Hindlimb muscle (tissue), 1 donor: ENCODE measurements at regions not wholly inside any gene's neighbourhood (a gene's known extent, or its start where the extent isn't known, plus 50 kb on each side); places are given as distances from the start of the nearest gene placed in this dataset.

Experiments used
- DNase-seq: peaks from one replicate; pipeline ENCODE4 v3.0.0-alpha.2; 2013

- DNase-seq, result no peak
Observed at GRCh38 chr5:87949676-87950631, 318.7 kb downstream of the TMEM161B start.

GRCh38 chr5:87948486-87948885 is 320.2 kb downstream of the TMEM161B start:
- no peak for DNase-seq

DNA sequence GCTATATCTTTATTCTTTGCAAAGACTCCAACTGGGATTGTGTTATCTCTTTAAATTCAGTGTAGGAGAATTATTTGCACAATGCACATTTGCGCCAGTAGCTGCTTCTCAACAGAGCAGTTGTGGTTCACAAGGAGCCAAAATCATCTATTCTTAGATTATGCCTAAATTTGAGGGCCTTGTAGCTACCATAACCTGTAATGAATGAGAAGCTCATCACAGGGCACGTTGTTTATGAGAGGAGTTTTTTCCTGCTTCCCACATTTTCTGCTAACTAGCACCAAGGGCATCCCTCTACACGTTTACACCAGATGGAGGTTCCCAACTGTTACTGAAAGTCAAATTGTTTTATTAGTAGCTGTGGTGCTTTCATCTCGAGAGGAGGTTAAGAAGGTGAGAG is 322.4 kb downstream of the TMEM161B start:
- no peak for DNase-seq

GRCh38 chr5:87945286-87945650 is 323.4 kb downstream of the TMEM161B start:
- DNase-seq, result no peak

DNA sequence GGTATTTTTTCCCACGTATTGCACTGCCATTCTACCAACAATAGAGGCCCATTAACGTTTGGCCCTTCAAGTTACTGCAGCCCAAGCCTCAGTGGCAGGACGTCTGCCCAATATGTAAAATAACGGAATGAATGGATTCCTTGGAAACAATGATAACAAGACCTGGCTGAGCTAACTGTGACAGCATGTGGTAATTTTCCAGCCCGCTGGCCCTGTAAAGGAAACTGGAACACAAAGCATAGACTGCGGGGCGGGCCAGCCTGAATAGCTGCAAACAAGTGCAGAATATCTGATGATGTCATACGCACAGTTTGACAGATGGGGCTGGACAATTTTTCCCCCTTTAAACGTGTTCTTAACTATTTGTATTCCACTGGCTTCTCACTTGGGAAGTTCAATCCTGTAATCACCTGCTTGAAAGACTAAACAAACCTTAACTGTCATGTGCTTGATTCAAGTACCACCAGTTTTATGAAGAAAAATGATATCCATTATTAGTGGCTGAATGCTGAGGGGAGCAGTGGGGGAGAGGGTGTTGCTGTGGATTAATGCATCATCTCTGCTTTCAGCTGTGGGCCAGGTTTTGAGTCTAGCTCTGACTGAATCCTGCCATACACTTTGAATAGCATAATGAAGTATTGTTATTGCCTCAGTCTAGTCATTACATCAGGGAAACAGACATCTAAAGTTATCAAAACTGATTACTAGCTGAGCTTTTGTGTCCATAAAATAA is 323.9 kb downstream of the TMEM161B start:
- peak; percentile 4 for DNase-seq

- DNase-seq, result no peak
Observed at GRCh38 chr5:87940775-87941174, 327.9 kb downstream of the TMEM161B start.

GRCh38 chr5:87936667-87937066 is 332.0 kb downstream of the TMEM161B start:
- no peak for DNase-seq

GRCh38 chr5:87924436-87924835 is 344.2 kb downstream of the TMEM161B start:
- no peak for DNase-seq

DNA sequence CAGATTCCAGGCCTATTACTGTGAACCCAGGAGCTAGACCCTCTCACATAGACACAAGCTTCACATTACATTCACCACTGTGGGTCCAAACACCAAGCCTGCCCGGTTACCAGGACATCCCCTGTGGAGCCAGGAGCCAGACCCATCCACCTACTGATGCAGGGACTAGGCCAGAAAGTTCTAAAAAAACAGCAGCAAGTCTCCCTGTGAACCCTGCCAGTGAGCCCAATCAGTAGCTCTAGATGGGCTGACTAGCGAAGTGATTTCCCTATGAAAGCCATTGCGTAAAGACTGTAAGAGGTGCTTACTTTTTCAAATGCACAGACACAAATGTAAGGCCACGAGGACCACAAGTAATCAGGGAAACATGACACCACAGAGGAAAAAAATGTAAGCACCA is 352.3 kb downstream of the TMEM161B start:
- no peak for DNase-seq

DNA sequence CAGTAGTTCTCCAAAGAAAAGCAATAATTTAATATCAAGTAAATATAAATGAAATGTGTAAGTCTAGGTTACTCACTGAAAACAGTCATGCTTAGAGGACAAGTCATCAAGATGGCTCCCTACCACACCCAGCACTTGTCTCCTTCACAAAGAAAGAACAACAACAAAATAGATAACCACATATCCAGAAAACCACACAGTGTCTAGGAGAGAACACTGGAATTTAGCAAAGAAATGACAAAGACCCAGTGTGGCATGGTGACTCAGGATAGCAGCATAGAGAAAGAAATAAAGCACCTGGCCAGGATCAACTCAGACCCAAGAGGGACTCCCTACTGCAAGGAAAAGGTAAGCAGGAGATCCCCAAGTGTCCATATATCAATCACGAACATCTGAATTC is 356.2 kb downstream of the TMEM161B start:
- no peak for DNase-seq

GRCh38 chr5:87909382-87909781 is 359.3 kb downstream of the TMEM161B start:
- DNase-seq, result no peak

- no peak for DNase-seq
Observed at GRCh38 chr5:87906962-87907361, 361.7 kb downstream of the TMEM161B start.

GRCh38 chr5:87900419-87900818 is 368.2 kb downstream of the TMEM161B start:
- no peak for DNase-seq

DNA sequence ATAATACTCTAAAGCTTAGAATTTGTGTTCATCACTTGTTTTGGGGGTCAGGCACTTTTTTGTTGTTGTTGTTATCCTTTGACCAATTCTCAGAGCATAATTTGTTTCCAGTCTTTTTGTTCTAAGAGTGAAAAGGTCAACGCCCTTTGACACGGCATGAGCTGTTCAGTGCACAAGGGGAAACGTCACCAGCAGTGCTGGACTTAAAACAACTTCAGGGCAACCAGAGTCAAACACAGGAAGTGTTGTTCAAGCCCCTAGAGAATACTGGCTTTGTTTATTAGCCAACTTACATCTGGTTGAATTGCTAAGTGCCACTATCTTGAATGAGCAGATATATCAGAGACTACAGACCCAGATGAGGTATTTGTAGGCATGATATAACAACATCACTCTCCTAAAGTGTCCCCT is 368.9 kb downstream of the TMEM161B start:
- peak; percentile 0 for DNase-seq

- peak; percentile 0 for DNase-seq
Observed at GRCh38 chr5:87899208-87899661, 369.4 kb downstream of the TMEM161B start.

- no peak for DNase-seq
Observed at GRCh38 chr5:87898574-87898973, 370.1 kb downstream of the TMEM161B start.

DNA sequence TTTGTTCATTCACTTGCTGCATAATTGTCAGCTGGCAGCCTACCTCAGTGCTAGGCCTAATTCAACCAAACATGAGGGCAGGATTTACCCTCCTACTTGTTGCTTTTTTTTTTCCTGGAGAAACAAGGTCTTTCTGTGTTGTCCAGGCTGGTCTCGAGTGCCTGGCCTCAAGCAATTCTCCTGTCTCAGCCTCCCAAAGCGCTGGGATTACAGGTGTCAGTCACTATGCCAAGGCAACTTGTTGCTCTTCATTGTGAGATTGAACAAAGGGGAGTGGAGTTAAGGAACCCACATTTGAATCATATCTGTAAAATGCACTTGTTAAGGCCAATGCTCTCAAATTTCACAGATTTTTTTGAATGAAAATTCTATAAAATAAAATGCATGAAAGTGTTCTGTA is 380.5 kb downstream of the TMEM161B start:
- no peak for DNase-seq

DNA sequence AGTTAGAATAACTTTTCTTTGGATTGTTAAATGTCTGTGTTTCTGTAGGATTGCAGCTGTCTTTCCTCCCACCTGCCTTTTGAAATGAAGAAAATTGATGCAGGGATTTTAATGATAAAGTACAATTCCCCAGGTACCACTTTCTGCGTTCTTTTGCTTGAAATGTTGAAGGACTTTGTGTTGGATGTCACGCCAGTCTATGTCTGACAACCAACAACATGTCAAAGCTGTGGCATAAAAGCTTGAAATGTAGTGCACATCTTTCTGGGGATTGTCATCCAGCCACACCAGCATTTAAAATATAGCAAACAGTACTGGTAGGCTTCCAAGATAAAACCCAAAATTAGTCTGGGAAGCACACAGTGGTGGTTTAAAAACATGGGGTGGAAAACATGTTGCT is 381.4 kb downstream of the TMEM161B start:
- no peak for DNase-seq

- no peak for DNase-seq
Observed at GRCh38 chr5:87886164-87886563, 382.5 kb downstream of the TMEM161B start.

DNA sequence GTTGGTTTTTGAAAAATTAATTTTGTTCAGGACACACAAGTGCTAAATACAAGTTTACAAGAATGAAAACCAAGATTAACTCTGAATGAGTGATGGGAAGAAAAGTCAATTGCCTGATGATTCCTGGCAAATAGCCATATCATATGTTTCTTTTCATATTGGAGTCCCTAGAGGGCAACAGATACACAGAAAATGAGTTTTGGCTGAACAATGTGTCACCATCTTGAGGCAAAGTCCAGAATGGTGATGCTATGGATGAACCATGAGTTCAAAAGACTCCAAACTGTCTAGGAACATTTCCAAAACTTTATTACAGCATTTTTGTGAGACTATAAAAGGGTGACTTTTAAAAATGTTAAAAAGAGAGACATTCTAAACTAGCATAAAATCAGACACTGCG is 382.9 kb downstream of the TMEM161B start:
- no peak for DNase-seq

DNA sequence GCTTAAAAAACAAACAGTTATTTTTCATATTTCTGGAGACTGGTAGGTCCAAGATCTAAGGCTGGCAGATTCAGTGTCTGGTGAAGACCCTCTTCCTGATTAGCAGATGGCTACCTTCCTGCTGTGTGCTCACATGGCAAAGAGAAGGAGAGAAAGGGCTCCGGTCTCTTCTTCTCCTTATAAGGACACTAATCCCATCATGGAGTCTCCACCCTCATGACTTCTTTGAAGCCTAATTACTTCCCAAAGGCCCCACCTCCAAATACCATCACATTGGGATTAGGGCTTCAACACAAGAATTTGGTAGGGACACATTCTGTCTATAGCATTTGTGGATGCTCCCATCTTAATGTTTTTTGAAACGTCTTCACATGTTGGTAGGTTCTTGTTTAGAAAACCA is 391.1 kb downstream of the TMEM161B start:
- no peak for DNase-seq

DNA sequence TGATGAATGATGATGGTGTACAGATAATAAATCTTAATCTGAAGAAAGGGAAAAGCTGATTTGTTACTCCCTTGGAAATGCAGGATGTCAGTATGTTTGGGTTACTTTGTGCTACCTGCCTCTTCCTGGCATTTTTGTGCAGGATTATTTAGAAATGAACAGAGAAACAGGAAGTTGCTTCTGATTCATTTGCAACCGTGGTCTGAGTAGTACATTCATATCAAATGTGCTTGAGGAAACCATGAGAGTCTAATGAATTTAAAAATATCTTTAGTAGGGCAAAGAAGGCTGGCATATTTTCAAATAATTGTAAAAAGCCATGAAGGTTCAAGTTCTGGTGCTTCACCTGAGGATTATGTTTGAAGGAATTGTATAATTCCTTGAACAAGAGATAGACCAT is 391.6 kb downstream of the TMEM161B start:
- DNase-seq, result no peak

DNA sequence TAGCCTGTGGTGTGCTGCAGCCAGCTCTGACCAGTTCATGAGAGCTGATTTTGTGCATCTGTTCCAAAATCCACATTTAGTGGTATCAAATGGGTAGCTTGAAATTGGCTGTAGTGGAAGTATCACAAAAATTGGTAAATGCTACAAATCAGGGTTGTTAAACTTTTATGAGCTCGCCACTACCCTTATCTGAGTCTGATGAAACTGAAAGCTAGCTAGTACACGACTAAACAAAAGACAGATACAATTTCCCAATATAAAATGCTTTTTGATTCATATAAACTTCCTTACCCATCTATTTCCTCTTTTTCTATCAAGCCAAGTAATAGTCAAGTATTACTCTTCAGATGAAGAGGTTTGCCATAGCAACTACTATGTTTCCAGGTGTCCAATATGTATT is 392.0 kb downstream of the TMEM161B start:
- no peak for DNase-seq

- no peak for DNase-seq
Observed at GRCh38 chr5:87872986-87873385, 395.7 kb downstream of the TMEM161B start.
